SK-N-SH (cell line): ENCODE measurements at regions not wholly inside any gene's neighbourhood (a gene's known extent, or its start where the extent isn't known, plus 50 kb on each side); places are given as distances from the start of the nearest gene placed in this dataset.

Experiments used
- CTCF ChIA-PET: fragments of 300-600, 350-600 bp; formaldehyde crosslinking; extraction: SDS; loops from one replicate; lab custom pipeline; 2021; lab: Yijun Ruan, JAX
- POLR2A ChIA-PET: fragments of 350-600 bp; sonication (Branson Sonifier 250); formaldehyde crosslinking; extraction: SDS; loops from one replicate; lab custom pipeline; 2020; ENCODE audit warnings: antibody characterized with exemption, inconsistent platforms; lab: Yijun Ruan, JAX
- DNase-seq: peaks from one replicate; pipeline ENCODE4 v3.0.0; 2012
- H2AFZ ChIP-seq: fragments of 200-600 bp; sonication (generic); 2 replicates; pipeline ENCODE4 v1.8.1; 2016; ENCODE audit warnings: antibody characterized with exemption, mild to moderate bottlenecking, low read depth
- H3F3A ChIP-seq: fragments of 200-600 bp; sonication (generic); replicated peaks from 2 replicates; pipeline ENCODE3; 2016; ENCODE audit warnings: antibody characterized with exemption, mild to moderate bottlenecking; ENCODE audit not compliant: insufficient read depth
- H3K27ac ChIP-seq, 2 experiments: fragments of 200-500 bp in 1 of 2; fragments of 200-600 bp in 1 of 2; sonication (Bioruptor generic) in 1 of 2; sonication (generic), shearing (Covaris generic) in 1 of 2; 2 replicates each; pipeline versions ENCODE4 v1.5.1 to v1.6.1; 2014 to 2016; ENCODE audit warnings: low read depth in 2 of 2, inconsistent platforms in 1 of 2, low read length in 1 of 2, mild to moderate bottlenecking in 1 of 2, mixed read lengths in 1 of 2
- H3K27me3 ChIP-seq: fragments of 200-600 bp; sonication (generic), shearing (Covaris generic); 2 replicates; pipeline ENCODE4 v1.6.1; 2016; ENCODE audit warnings: mixed run types; ENCODE audit not compliant: insufficient read depth
- H3K36me3 ChIP-seq, 2 experiments: fragments of 200-500 bp in 1 of 2; fragments of 200-600 bp in 1 of 2; sonication (Bioruptor generic) in 1 of 2; sonication (generic) in 1 of 2; replicated peaks in 1 of 2; 2 replicates each; pipeline versions ENCODE3 to v1.5.1; 2014 to 2016; ENCODE audit warnings: low read length in 1 of 2, mild to moderate bottlenecking in 1 of 2; ENCODE audit not compliant: insufficient read depth in 2 of 2, control insufficient read depth in 1 of 2
- H3K4me1 ChIP-seq, 2 experiments: fragments of 200-500 bp in 1 of 2; fragments of 200-600 bp in 1 of 2; sonication (Bioruptor generic) in 1 of 2; sonication (generic), shearing (Covaris generic) in 1 of 2; 2 replicates each; pipeline versions ENCODE4 v1.5.1 to v1.6.1; 2014 to 2016; ENCODE audit warnings: low read depth in 1 of 2, low read length in 1 of 2, mixed run types in 1 of 2; ENCODE audit not compliant: insufficient read depth in 2 of 2, control insufficient read depth in 1 of 2
- H3K4me2 ChIP-seq: fragments of 200-600 bp; sonication (generic), shearing (Covaris generic); 2 replicates; pipeline ENCODE4 v1.6.1; 2017; ENCODE audit warnings: mixed run types
- H3K4me3 ChIP-seq, 2 experiments: fragments of 200-500 bp in 1 of 2; fragments of 200-600 bp in 1 of 2; sonication (Bioruptor generic) in 1 of 2; sonication (generic), shearing (Covaris generic) in 1 of 2; 2 replicates each; pipeline versions ENCODE4 v1.5.1 to v1.8.1; 2014 to 2016; ENCODE audit warnings: low read depth in 2 of 2, inconsistent platforms in 1 of 2, low read length in 1 of 2, mild to moderate bottlenecking in 1 of 2, mixed read lengths in 1 of 2, moderate library complexity in 1 of 2
- H3K79me2 ChIP-seq: fragments of 200-600 bp; sonication (generic); 2 replicates; pipeline ENCODE4 v1.8.1; 2017; ENCODE audit warnings: mild to moderate bottlenecking; ENCODE audit not compliant: insufficient read depth
- H3K9ac ChIP-seq: fragments of 200-600 bp; sonication (generic); 2 replicates; pipeline ENCODE4 v1.6.1; 2017; ENCODE audit warnings: mixed run types
- H3K9me2 ChIP-seq: fragments of 200-600 bp; sonication (generic); 2 replicates; pipeline ENCODE4 v1.6.1; 2017; ENCODE audit warnings: mixed run types
- H3K9me3 ChIP-seq: fragments of 200-600 bp; sonication (generic); 2 replicates; pipeline ENCODE4 v1.6.1; 2017; ENCODE audit warnings: mixed run types, mild to moderate bottlenecking, moderate library complexity
- H4K20me1 ChIP-seq: fragments of 200-600 bp; sonication (generic); 2 replicates; pipeline ENCODE4 v1.6.1; 2017; ENCODE audit warnings: mild to moderate bottlenecking, mixed run types; ENCODE audit not compliant: insufficient read depth
- JUND ChIP-seq: IDR thresholded peaks from 2 replicates; pipeline ENCODE4 v1.4.0; 2012
- MEF2A ChIP-seq: IDR thresholded peaks from 2 replicates; pipeline ENCODE4 v1.4.0; 2012; ENCODE audit warnings: low read depth, borderline replicate concordance
- MXI1 ChIP-seq: IDR thresholded peaks from 2 replicates; pipeline ENCODE4 v1.6.1; 2012; ENCODE audit warnings: mild to moderate bottlenecking, low read depth, low read length, improper control_type of control experiment
- POLR2AphosphoS5 ChIP-seq: IDR thresholded peaks from 2 replicates; pipeline ENCODE4 v1.6.1; 2012; ENCODE audit warnings: low read depth, low read length
- RXRA ChIP-seq: IDR thresholded peaks from 2 replicates; pipeline ENCODE4 v1.4.0; 2012; ENCODE audit warnings: low read depth, mild to moderate bottlenecking, borderline replicate concordance
- WGBS: methylation state at CpG from one replicate; pipeline ENCODE4 v1.1.6; 2017; ENCODE audit warnings: low lambda C conversion rate; 5-methylcytosine and 5-hydroxymethylcytosine counted together
- TF ChIP-seq, protein P1 (sequence below): fragments of 150-350 bp; IDR thresholded peaks from 2 replicates; pipeline ENCODE4 v1.6.1; 2017; ENCODE audit warnings: antibody characterized with exemption, low read length, low read depth, borderline replicate concordance
- TF ChIP-seq, protein P2 (sequence below): IDR thresholded peaks from 2 replicates; pipeline ENCODE4 v1.6.1; 2012; ENCODE audit warnings: mild to moderate bottlenecking, low read depth, low read length, moderate library complexity
- TF ChIP-seq, protein P3 (sequence below): IDR thresholded peaks from 2 replicates; pipeline ENCODE4 v1.4.0; 2012; ENCODE audit warnings: low read depth, borderline replicate concordance
- TF ChIP-seq, protein P4 (sequence below): fragments of 150-350 bp; IDR thresholded peaks from 2 replicates; pipeline ENCODE4 v1.6.1; 2016; ENCODE audit warnings: mild to moderate bottlenecking, low read depth, low read length
- TF ChIP-seq, protein P5 (sequence below): IDR thresholded peaks from 2 replicates; pipeline ENCODE4 v1.4.0; 2012; ENCODE audit warnings: low read depth, borderline replicate concordance

DNA sequence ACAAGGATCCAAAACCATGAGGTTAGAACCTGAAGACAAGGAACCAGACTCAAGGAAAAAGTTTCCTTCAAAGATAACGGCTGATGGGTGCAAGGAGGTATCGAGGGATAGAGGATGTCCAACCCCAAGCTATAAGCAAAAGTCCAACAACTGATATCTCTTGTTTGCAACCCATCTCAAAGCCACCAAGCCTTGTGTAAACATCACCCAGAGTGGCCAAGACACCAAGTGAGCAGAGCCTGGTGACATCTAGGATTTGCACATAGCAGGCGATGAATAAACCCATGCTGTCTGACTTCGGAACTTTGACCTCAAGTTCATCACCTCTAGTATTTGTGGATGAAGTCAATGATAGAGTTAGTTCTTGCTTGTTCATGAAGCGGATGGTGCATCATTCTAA, 180.7 kb downstream of the ETS2 start:
- Histone ChIP-seq H3K9me3 (no peaks in the 10 kb centered on the region), H3K27me3 (no peaks in the 10 kb centered on the region), H3K4me2 (peak overlapping the region; percentile 70; the same call in 1 of the 2 replicates), H4K20me1 (no peaks in the 10 kb centered on the region; the same call in 1 of the 2 replicates), H3F3A (peaks cover 12% of the 10 kb centered on the region), H3K36me3 (no peaks in the 10 kb centered on the region), H3K4me1 (peaks cover 28 to 76% of the 10 kb centered on the region in 2 experiments), H3K79me2 (no peaks in the 10 kb centered on the region), H3K9me2 (no peaks in the 10 kb centered on the region), H2AFZ (no peak overlapping the region), H3K9ac (no peak overlapping the region), H3K27ac (peak overlapping the region in 1 of 2 experiments; percentile 99; a peak in 2 of 4 replicates), H3K4me3 (no peak overlapping the region)
- no peak for TF ChIP-seq RXRA
- no peak for TF ChIP-seq MXI1
- TF ChIP-seq MEF2A: no peak
- TF ChIP-seq, protein P1, sequence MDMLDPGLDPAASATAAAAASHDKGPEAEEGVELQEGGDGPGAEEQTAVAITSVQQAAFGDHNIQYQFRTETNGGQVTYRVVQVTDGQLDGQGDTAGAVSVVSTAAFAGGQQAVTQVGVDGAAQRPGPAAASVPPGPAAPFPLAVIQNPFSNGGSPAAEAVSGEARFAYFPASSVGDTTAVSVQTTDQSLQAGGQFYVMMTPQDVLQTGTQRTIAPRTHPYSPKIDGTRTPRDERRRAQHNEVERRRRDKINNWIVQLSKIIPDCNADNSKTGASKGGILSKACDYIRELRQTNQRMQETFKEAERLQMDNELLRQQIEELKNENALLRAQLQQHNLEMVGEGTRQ: no peak
- TF ChIP-seq, protein P2, sequence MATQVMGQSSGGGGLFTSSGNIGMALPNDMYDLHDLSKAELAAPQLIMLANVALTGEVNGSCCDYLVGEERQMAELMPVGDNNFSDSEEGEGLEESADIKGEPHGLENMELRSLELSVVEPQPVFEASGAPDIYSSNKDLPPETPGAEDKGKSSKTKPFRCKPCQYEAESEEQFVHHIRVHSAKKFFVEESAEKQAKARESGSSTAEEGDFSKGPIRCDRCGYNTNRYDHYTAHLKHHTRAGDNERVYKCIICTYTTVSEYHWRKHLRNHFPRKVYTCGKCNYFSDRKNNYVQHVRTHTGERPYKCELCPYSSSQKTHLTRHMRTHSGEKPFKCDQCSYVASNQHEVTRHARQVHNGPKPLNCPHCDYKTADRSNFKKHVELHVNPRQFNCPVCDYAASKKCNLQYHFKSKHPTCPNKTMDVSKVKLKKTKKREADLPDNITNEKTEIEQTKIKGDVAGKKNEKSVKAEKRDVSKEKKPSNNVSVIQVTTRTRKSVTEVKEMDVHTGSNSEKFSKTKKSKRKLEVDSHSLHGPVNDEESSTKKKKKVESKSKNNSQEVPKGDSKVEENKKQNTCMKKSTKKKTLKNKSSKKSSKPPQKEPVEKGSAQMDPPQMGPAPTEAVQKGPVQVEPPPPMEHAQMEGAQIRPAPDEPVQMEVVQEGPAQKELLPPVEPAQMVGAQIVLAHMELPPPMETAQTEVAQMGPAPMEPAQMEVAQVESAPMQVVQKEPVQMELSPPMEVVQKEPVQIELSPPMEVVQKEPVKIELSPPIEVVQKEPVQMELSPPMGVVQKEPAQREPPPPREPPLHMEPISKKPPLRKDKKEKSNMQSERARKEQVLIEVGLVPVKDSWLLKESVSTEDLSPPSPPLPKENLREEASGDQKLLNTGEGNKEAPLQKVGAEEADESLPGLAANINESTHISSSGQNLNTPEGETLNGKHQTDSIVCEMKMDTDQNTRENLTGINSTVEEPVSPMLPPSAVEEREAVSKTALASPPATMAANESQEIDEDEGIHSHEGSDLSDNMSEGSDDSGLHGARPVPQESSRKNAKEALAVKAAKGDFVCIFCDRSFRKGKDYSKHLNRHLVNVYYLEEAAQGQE: no peak
- no peak for TF ChIP-seq POLR2AphosphoS5
- TF ChIP-seq, protein P3, sequence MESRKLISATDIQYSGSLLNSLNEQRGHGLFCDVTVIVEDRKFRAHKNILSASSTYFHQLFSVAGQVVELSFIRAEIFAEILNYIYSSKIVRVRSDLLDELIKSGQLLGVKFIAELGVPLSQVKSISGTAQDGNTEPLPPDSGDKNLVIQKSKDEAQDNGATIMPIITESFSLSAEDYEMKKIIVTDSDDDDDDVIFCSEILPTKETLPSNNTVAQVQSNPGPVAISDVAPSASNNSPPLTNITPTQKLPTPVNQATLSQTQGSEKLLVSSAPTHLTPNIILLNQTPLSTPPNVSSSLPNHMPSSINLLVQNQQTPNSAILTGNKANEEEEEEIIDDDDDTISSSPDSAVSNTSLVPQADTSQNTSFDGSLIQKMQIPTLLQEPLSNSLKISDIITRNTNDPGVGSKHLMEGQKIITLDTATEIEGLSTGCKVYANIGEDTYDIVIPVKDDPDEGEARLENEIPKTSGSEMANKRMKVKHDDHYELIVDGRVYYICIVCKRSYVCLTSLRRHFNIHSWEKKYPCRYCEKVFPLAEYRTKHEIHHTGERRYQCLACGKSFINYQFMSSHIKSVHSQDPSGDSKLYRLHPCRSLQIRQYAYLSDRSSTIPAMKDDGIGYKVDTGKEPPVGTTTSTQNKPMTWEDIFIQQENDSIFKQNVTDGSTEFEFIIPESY: no peak
- no peak for TF ChIP-seq JUND
- TF ChIP-seq, protein P4, sequence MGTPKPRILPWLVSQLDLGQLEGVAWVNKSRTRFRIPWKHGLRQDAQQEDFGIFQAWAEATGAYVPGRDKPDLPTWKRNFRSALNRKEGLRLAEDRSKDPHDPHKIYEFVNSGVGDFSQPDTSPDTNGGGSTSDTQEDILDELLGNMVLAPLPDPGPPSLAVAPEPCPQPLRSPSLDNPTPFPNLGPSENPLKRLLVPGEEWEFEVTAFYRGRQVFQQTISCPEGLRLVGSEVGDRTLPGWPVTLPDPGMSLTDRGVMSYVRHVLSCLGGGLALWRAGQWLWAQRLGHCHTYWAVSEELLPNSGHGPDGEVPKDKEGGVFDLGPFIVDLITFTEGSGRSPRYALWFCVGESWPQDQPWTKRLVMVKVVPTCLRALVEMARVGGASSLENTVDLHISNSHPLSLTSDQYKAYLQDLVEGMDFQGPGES: no peak
- TF ChIP-seq, protein P5, sequence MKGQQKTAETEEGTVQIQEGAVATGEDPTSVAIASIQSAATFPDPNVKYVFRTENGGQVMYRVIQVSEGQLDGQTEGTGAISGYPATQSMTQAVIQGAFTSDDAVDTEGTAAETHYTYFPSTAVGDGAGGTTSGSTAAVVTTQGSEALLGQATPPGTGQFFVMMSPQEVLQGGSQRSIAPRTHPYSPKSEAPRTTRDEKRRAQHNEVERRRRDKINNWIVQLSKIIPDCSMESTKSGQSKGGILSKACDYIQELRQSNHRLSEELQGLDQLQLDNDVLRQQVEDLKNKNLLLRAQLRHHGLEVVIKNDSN: no peak
- WGBS: 95% methylated on average over 5 of the region's 5 CpGs
- ChIA-PET POLR2A (interaction anchor here (0.8 to 1.2 kb wide), 4 partner anchors 15 to 181 kb away, joined by 3 to 7 read pairs (median 4); partner anchors contain the start of gene ETS2), CTCF (interaction anchor here (0.6 to 7.9 kb wide), 3 partner anchors 35 to 179 kb away, joined by 3 to 42 read pairs (median 3); no protein-coding TSS in a partner anchor)
- DNase-seq: no peak
